Smooth muscle cell (in vitro differentiated cells): ENCODE measurements at regions not wholly inside any gene's neighbourhood (a gene's known extent, or its start where the extent isn't known, plus 50 kb on each side); places are given as distances from the start of the nearest gene placed in this dataset.

Source experiments
- DNase-seq: peaks from one replicate; lab custom pipeline; 2025; ENCODE audit not compliant: unreplicated experiment; lab: John Stamatoyannopoulos, UW
- H2AFZ ChIP-seq: fragments of 200-600 bp; sonication (generic); 2 replicates; pipeline ENCODE4 v1.6.0; 2016; ENCODE audit warnings: antibody characterized with exemption, low read depth, mild to moderate bottlenecking
- H3F3A ChIP-seq: fragments of 200-600 bp; sonication (generic); 2 replicates; pipeline ENCODE4 v1.6.0; 2017; ENCODE audit warnings: antibody characterized with exemption, low read depth
- H3K27ac ChIP-seq: fragments of 200-600 bp; sonication (generic); 2 replicates; pipeline ENCODE4 v1.5.1; 2016; ENCODE audit warnings: low read depth, mild to moderate bottlenecking
- H3K27me3 ChIP-seq: fragments of 200-600 bp; sonication (generic); 2 replicates; pipeline ENCODE4 v1.6.1; 2016; ENCODE audit warnings: low read depth, mild to moderate bottlenecking
- H3K36me3 ChIP-seq: fragments of 200-600 bp; sonication (generic); 2 replicates; pipeline ENCODE4 v1.5.1; 2016; ENCODE audit warnings: low read depth
- H3K4me1 ChIP-seq: fragments of 200-600 bp; sonication (generic); 2 replicates; pipeline ENCODE4 v1.5.1; 2016; ENCODE audit warnings: low read depth
- H3K4me2 ChIP-seq: fragments of 200-600 bp; sonication (generic); 2 replicates; pipeline ENCODE4 v1.6.0; 2016; ENCODE audit warnings: mild to moderate bottlenecking
- H3K4me3 ChIP-seq: fragments of 200-600 bp; sonication (generic); 2 replicates; pipeline ENCODE4 v1.5.1; 2016; ENCODE audit warnings: mild to moderate bottlenecking
- H3K79me2 ChIP-seq: fragments of 200-600 bp; sonication (generic); 2 replicates; pipeline ENCODE4 v1.6.0; 2016; ENCODE audit warnings: low read depth, mild to moderate bottlenecking
- H3K9ac ChIP-seq: fragments of 200-600 bp; sonication (generic); 2 replicates; pipeline ENCODE4 v1.6.0; 2016; ENCODE audit warnings: low read depth
- H3K9me3 ChIP-seq: fragments of 200-600 bp; sonication (generic); replicated peaks from 2 replicates; pipeline ENCODE4 v1.5.1; 2016; ENCODE audit warnings: low read depth
- H4K20me1 ChIP-seq: fragments of 200-600 bp; sonication (generic); 2 replicates; pipeline ENCODE4 v1.6.0; 2016; ENCODE audit warnings: low read depth
- WGBS: methylation state at CpG from one replicate; pipeline ENCODE4 v1.1.7; 2016; ENCODE audit warnings: low lambda C conversion rate; 5-methylcytosine and 5-hydroxymethylcytosine counted together
- TF ChIP-seq, protein P1 (sequence below): fragments of 200-600 bp; sonication (generic); IDR thresholded peaks from 2 replicates; pipeline ENCODE4 v1.5.1; 2017; ENCODE audit warnings: borderline replicate concordance, mild to moderate bottlenecking, antibody characterized with exemption; ENCODE audit not compliant: insufficient read depth, poor library complexity, severe bottlenecking

DNA sequence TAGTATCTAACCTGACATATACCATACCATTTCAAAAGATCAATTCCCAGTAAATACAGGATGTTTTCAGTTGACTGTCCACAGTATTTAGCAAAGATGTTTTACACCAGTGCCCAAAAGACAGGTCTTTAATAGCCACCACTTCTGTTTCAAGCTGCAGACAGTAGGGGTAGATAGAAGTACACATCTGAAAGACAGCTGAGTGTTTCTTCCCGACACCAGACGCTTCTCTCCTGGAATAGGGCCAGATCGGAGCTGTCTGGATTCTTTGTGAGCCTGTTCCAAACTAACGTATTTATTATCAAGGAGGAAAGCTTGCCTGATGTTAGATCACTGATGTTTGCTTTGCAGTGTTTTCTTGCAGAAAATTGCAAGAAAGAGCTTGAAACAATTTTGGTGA is 136.1 kb upstream of the RBMS3 start:
- peak overlapping the region; percentile 35 for H3K27ac ChIP-seq
- H3K4me1 ChIP-seq: peaks cover 32% of the 10 kb centered on the region
- H4K20me1 ChIP-seq: no peaks in the 10 kb centered on the region
- H3K9me3 ChIP-seq: no peaks in the 10 kb centered on the region
- peaks cover 15% of the 10 kb centered on the region for H3F3A ChIP-seq
- H3K4me2 ChIP-seq: peak overlapping the region; percentile 78
- TF ChIP-seq, protein P1, sequence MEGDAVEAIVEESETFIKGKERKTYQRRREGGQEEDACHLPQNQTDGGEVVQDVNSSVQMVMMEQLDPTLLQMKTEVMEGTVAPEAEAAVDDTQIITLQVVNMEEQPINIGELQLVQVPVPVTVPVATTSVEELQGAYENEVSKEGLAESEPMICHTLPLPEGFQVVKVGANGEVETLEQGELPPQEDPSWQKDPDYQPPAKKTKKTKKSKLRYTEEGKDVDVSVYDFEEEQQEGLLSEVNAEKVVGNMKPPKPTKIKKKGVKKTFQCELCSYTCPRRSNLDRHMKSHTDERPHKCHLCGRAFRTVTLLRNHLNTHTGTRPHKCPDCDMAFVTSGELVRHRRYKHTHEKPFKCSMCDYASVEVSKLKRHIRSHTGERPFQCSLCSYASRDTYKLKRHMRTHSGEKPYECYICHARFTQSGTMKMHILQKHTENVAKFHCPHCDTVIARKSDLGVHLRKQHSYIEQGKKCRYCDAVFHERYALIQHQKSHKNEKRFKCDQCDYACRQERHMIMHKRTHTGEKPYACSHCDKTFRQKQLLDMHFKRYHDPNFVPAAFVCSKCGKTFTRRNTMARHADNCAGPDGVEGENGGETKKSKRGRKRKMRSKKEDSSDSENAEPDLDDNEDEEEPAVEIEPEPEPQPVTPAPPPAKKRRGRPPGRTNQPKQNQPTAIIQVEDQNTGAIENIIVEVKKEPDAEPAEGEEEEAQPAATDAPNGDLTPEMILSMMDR: no peak
- peak; percentile 5 for DNase-seq
- no peaks in the 10 kb centered on the region for H3K36me3 ChIP-seq
- peak overlapping the region; percentile 15 for H2AFZ ChIP-seq
- H3K4me3 ChIP-seq: no peak overlapping the region
- no peak overlapping the region for H3K9ac ChIP-seq
- H3K27me3 ChIP-seq: no peaks in the 10 kb centered on the region
- H3K79me2 ChIP-seq: no peaks in the 10 kb centered on the region
- 2% methylated on average over 4 of the region's 4 CpGs for WGBS

DNA sequence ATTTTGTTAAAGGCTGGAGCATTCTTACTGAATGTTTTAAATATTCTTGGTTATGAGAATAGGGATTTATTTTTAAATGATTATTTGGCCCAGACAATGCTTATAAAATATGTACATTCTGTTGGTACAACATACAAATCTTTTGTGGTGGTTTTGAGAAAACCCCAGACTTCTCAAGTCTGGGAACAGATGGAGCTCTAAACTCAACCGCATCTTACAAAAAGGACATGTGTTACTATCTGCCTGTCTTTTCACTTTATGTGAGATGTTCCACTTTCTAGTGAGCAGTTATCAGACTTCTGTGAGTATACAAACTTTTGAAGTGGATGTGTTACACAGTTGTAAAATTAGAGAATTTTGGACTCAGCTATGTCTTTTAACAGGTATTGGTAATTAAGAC is 135.5 kb upstream of the RBMS3 start:
- peak overlapping the region; percentile 35 for H3K27ac ChIP-seq
- no peak overlapping the region for H3K9ac ChIP-seq
- no peak for DNase-seq
- peak overlapping the region; percentile 15 for H2AFZ ChIP-seq
- peak overlapping the region; percentile 78 for H3K4me2 ChIP-seq
- H4K20me1 ChIP-seq: no peaks in the 10 kb centered on the region
- peaks cover 26% of the 10 kb centered on the region for H3K4me1 ChIP-seq
- no peaks in the 10 kb centered on the region for H3K27me3 ChIP-seq
- TF ChIP-seq, protein P1: no peak
- no peaks in the 10 kb centered on the region for H3K9me3 ChIP-seq
- no peaks in the 10 kb centered on the region for H3K79me2 ChIP-seq
- peaks cover 10% of the 10 kb centered on the region for H3F3A ChIP-seq
- no peak overlapping the region for H3K4me3 ChIP-seq
- H3K36me3 ChIP-seq: no peaks in the 10 kb centered on the region
- 22% methylated on average over 1 of the region's 1 CpG for WGBS

GRCh38 chr3:29152379-29152778 is 128.5 kb upstream of the RBMS3 start:
- no peaks in the 10 kb centered on the region for H3K36me3 ChIP-seq
- no peak for DNase-seq
- no peaks in the 10 kb centered on the region for H3K27me3 ChIP-seq
- H3K4me3 ChIP-seq: no peak overlapping the region
- no peak overlapping the region for H3K27ac ChIP-seq
- H4K20me1 ChIP-seq: no peaks in the 10 kb centered on the region
- H2AFZ ChIP-seq: peak overlapping the region; percentile 7
- WGBS: 56% methylated on average over 2 of the region's 2 CpGs
- H3K4me1 ChIP-seq: peaks cover 8% of the 10 kb centered on the region
- no peaks in the 10 kb centered on the region for H3F3A ChIP-seq
- H3K9me3 ChIP-seq: no peaks in the 10 kb centered on the region
- TF ChIP-seq, protein P1: peak; percentile 11
- H3K79me2 ChIP-seq: no peaks in the 10 kb centered on the region
- no peak overlapping the region for H3K9ac ChIP-seq
- H3K4me2 ChIP-seq: no peak overlapping the region

GRCh38 chr3:29153811-29154210 is 127.1 kb upstream of the RBMS3 start:
- Histone ChIP-seq H3K4me2 (no peak overlapping the region), H4K20me1 (no peaks in the 10 kb centered on the region), H3K79me2 (no peaks in the 10 kb centered on the region), H2AFZ (no peak overlapping the region), H3K27me3 (no peaks in the 10 kb centered on the region), H3F3A (no peaks in the 10 kb centered on the region), H3K4me3 (no peak overlapping the region), H3K36me3 (no peaks in the 10 kb centered on the region), H3K9me3 (no peaks in the 10 kb centered on the region), H3K9ac (no peak overlapping the region), H3K27ac (no peak overlapping the region), H3K4me1 (peaks cover 8% of the 10 kb centered on the region)
- no peak for DNase-seq
- TF ChIP-seq, protein P1: no peak
- 84% methylated on average over 3 of the region's 3 CpGs for WGBS
